Omental fat pad (tissue), 3 donors: ENCODE measurements at regions not wholly inside any gene's neighbourhood (a gene's known extent, or its start where the extent isn't known, plus 50 kb on each side); places are given as distances from the start of the nearest gene placed in this dataset.
"Not testable (repeated sequence)": the region's sequence is repeated elsewhere in the genome, so short reads cannot be mapped to it uniquely, and the experiment has no call there.

ENCODE experiments used
- ATAC-seq: fragments of 150-250 bp; one replicate; pipeline ENCODE4 v1.9.1; 2016; ENCODE audit warnings: mild to moderate bottlenecking, moderate library complexity; ENCODE audit not compliant: low FRiP score
- DNase-seq: peaks from one replicate; pipeline ENCODE4 v3.0.0-alpha.2; 2019; ENCODE audit warnings: low spot score
- CTCF ChIP-seq, 3 donors: fragments of 450-650 bp; IDR thresholded peaks; one replicate each; pipeline ENCODE4 v1.5.1; 2016 to 2017; ENCODE audit warnings: antibody characterized with exemption in 3 of 3, mild to moderate bottlenecking in 3 of 3, moderate library complexity in 2 of 3

GRCh38 chr5:67752357-67752708 is 463.2 kb upstream of the PIK3R1 start:
- DNase-seq (no peak), ATAC-seq (no peak)
- TF ChIP-seq CTCF (IDR thresholded peaks at IDR 0.05), result no peak

DNA sequence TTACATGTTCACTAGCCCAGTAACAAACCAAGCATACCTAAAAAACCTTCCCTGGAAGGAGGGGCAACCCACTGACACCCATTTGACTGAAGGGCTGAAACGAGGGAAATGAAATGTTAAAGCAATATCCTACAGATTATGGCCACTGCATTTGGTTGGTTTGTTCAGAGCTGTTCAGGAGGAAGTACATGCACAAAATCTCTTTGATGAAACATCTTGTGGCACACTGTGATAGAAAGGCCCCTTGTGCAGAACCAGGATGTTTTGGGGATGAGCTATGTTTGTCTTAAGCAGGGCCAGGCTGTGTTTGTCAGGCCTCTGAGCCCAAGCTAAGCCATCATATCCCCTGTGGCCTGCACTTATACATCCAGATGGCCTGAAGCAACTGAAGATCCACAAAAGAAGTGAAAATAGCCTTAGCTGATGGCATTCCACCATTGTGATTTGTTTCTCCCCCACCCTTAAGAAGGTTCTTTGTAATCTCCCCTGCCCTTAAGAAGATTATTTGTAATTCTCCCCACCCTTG is 467.3 kb upstream of the PIK3R1 start:
- DNase-seq (no peak), ATAC-seq (no peak)
- TF ChIP-seq CTCF (IDR thresholded peaks at IDR 0.05), result no peak

DNA sequence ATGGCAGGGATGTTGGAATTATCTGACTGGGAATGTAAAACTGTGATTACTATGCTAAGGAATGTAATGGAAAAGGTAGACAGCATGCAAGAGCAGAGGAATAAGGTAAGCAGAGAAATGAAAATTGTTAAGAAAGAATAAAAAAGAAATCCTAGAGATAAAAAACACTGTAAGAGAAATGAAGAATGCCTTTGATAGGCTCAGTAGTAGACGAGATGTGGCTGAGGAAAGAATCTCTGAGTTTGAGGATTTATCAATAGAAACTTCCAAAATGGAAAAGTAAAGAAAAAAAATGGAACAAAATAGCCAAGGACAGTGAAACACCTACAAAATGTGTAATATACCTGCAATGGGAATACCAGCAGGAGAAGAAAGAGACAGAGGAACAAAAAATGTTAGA is 468.5 kb upstream of the PIK3R1 start:
- TF ChIP-seq CTCF (IDR thresholded peaks at IDR 0.05), result no peak
- no peak for ATAC-seq
- no peak for DNase-seq

DNA sequence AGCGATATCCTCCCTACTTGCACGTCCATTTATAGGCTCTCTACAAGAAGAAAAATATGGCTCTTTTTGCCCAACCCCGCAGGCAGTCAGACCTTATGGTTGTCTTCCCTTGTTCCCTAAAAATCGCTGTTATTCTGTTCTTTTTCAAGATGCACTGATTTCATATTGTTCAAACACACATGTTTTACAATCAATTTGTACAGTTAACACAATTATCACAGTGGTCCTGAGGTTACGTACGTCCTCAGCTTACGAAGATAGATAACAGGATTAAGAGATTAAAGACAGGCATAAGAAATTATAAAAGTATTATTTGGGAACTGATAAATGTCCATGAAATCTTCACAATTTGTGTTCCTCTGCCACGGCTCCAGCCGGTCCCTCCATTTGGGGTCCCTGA is 468.9 kb upstream of the PIK3R1 start:
- not testable (repeated sequence) for ATAC-seq, DNase-seq

DNA sequence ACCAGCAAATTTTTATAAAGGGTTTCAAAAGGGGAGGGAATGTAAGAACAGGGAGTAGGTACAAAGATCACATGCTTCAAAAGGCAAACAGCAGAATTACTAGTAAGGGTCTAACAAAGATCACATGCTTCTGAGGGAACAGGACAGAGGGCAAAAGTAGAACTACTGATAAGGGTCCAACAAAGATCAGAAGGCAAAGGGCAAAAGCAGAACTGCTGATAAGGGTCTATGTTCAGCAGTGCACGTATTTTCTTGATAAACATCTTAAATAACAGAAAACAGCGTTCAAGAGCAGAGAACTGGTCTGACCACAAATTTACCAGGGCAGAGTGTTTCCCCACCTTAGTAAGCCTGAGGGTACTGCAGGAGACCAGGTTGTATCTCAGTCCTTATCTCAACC is 469.5 kb upstream of the PIK3R1 start:
- no peak for TF ChIP-seq CTCF (IDR thresholded peaks at IDR 0.05)
- no peak for DNase-seq
- ATAC-seq, result no peak

GRCh38 chr5:67732921-67733320 is 482.6 kb upstream of the PIK3R1 start:
- ATAC-seq (no peak), DNase-seq (no peak)
- TF ChIP-seq CTCF (IDR thresholded peaks at IDR 0.05), result no peak

DNA sequence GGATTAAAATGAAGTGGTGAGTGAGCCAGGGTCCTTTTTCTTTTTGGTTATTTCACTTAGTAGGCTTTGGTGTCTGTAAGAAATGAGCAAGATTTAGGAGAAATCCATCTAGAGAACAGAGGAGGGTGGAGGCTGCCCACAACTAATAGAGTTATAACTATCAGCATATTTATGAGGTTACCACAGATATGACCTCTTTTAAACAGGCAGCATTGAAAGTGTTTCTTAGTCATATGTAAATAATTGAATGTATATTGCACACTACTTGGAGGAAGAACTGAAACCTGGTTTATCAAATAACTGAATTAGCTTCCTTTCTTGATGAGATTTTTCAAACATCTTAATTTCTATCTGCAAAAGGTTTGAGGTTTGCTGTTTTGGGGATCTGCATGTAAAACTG is 483.1 kb upstream of the PIK3R1 start:
- no peak for ATAC-seq
- TF ChIP-seq CTCF (IDR thresholded peaks at IDR 0.05), result no peak

GRCh38 chr5:67731886-67732285 is 483.7 kb upstream of the PIK3R1 start:
- TF ChIP-seq CTCF (IDR thresholded peaks at IDR 0.05), result no peak
- DNase-seq (no peak), ATAC-seq (no peak)

More for the DNA sequence above, 483.1 kb upstream of the PIK3R1 start:
- DNase-seq, result no peak
